Right atrium auricular region (tissue), 2 donors: ENCODE measurements at regions not wholly inside any gene's neighbourhood (a gene's known extent, or its start where the extent isn't known, plus 50 kb on each side); places are given as distances from the start of the nearest gene placed in this dataset.

Experiments
- DNase-seq: peaks from one replicate; pipeline ENCODE4 v3.0.0-alpha.2; 2019; ENCODE audit warnings: low spot score
- H3K27ac ChIP-seq, 2 donors: fragments of 200-600 bp; sonication (generic); 1 replicate in 1 of 2; 2 replicates in 1 of 2; pipeline ENCODE4 v1.5.1; 2016 to 2019
- H3K27me3 ChIP-seq, 2 donors: fragments of 200-600 bp; sonication (generic); one replicate each; pipeline versions ENCODE4 v1.5.1 to v1.6.0; 2017 to 2019
- H3K36me3 ChIP-seq: fragments of 200-600 bp; sonication (generic); one replicate; pipeline ENCODE4 v1.5.1; 2016
- H3K4me1 ChIP-seq, 2 donors: fragments of 200-600 bp; sonication (generic); one replicate each; pipeline versions ENCODE4 v1.5.1 to v1.6.0; 2017 to 2019
- H3K4me3 ChIP-seq, 2 donors: fragments of 200-600 bp; sonication (generic); 1 replicate in 1 of 2; 2 replicates in 1 of 2; pipeline ENCODE4 v1.5.1; 2017 to 2019; ENCODE audit warnings: mild to moderate bottlenecking in 1 of 2, moderate library complexity in 1 of 2
- H3K9me3 ChIP-seq, 2 donors: fragments of 200-600 bp; sonication (generic); one replicate each; pipeline ENCODE4 v1.5.1; 2019
- CTCF ChIP-seq, 2 donors: fragments of 200-600 bp; sonication (generic); IDR thresholded peaks; one replicate each; pipeline ENCODE4 v1.5.1; 2019; ENCODE audit warnings: antibody characterized with exemption in 2 of 2

- Histone ChIP-seq H3K27ac (no peak overlapping the region), H3K27me3 (no peaks in the 10 kb centered on the region), H3K4me1 (no peaks in the 10 kb centered on the region), H3K4me3 (no peak overlapping the region), H3K36me3 (no peaks in the 10 kb centered on the region), H3K9me3 (peaks cover 0 to 10% of the 10 kb centered on the region in 2 donors)
- no peak for TF ChIP-seq CTCF (IDR thresholded peaks at IDR 0.05)
- no peak for DNase-seq
These were observed 1109.1 kb downstream of the JRKL start for GRCh38 chr11:97498891-97499290.

- H3K27ac ChIP-seq = no peak overlapping the region
- TF ChIP-seq CTCF (IDR thresholded peaks at IDR 0.05) = no peak
- no peaks in the 10 kb centered on the region for H3K4me1 ChIP-seq
- H3K4me3 ChIP-seq = no peak overlapping the region
- DNase-seq = no peak
- H3K9me3 ChIP-seq = peaks cover 0 to 10% of the 10 kb centered on the region in 2 donors
- no peaks in the 10 kb centered on the region for H3K27me3 ChIP-seq
- no peaks in the 10 kb centered on the region for H3K36me3 ChIP-seq
These were observed 1112.4 kb downstream of the JRKL start for GRCh38 chr11:97502201-97502600.

GRCh38 chr11:97506076-97506759 is 1116.4 kb downstream of the JRKL start:
- H3K27me3 ChIP-seq = no peaks in the 10 kb centered on the region
- no peak for TF ChIP-seq CTCF (IDR thresholded peaks at IDR 0.05)
- H3K4me1 ChIP-seq = no peaks in the 10 kb centered on the region
- H3K27ac ChIP-seq = no peak overlapping the region
- no peaks in the 10 kb centered on the region for H3K9me3 ChIP-seq
- no peak overlapping the region for H3K4me3 ChIP-seq
- no peak for DNase-seq
- H3K36me3 ChIP-seq = no peaks in the 10 kb centered on the region

GRCh38 chr11:97514446-97514845 is 1124.6 kb downstream of the JRKL start:
- TF ChIP-seq CTCF (IDR thresholded peaks at IDR 0.05) = no peak
- H3K4me1 ChIP-seq = no peaks in the 10 kb centered on the region
- no peaks in the 10 kb centered on the region for H3K9me3 ChIP-seq
- no peaks in the 10 kb centered on the region for H3K36me3 ChIP-seq
- no peaks in the 10 kb centered on the region for H3K27me3 ChIP-seq
- DNase-seq = no peak
- no peak overlapping the region for H3K4me3 ChIP-seq
- no peak overlapping the region for H3K27ac ChIP-seq

GRCh38 chr11:97516688-97517087 is 1126.9 kb downstream of the JRKL start:
- no peaks in the 10 kb centered on the region for H3K36me3 ChIP-seq

More at GRCh38 chr11:97516688-97517087, 1126.9 kb downstream of the JRKL start:
- DNase-seq = no peak
- Histone ChIP-seq H3K9me3 (no peaks in the 10 kb centered on the region), H3K4me1 (no peaks in the 10 kb centered on the region), H3K4me3 (no peak overlapping the region), H3K27me3 (no peaks in the 10 kb centered on the region), H3K27ac (no peak overlapping the region)
- no peak for TF ChIP-seq CTCF (IDR thresholded peaks at IDR 0.05)
